H9 (cell line): ENCODE measurements at regions not wholly inside any gene's neighbourhood (a gene's known extent, or its start where the extent isn't known, plus 50 kb on each side); places are given as distances from the start of the nearest gene placed in this dataset.

Experiments
- DNase-seq: peaks from one replicate; pipeline ENCODE4 v3.0.0-alpha.2; 2017
- H2AFZ ChIP-seq: one replicate; pipeline ENCODE4 v1.6.1; 2013; ENCODE audit warnings: mild to moderate bottlenecking, low read length, control low read depth, moderate library complexity
- H2AK5ac ChIP-seq: 2 replicates; pipeline ENCODE4 v1.6.1; 2013; ENCODE audit warnings: low read length, control low read depth, mixed read lengths; ENCODE audit not compliant: insufficient read length
- H2BK120ac ChIP-seq: one replicate; pipeline ENCODE4 v1.6.1; 2013; ENCODE audit warnings: low read depth, mild to moderate bottlenecking, low read length, control low read depth, inconsistent platforms; ENCODE audit not compliant: poor library complexity, severe bottlenecking
- H2BK12ac ChIP-seq: 2 replicates; pipeline ENCODE4 v1.6.1; 2013; ENCODE audit warnings: low read length, control low read depth, mixed read lengths, low read depth; ENCODE audit not compliant: insufficient read length
- H2BK15ac ChIP-seq: 2 replicates; pipeline ENCODE4 v1.6.1; 2013; ENCODE audit warnings: low read depth, low read length, control low read depth
- H2BK20ac ChIP-seq: one replicate; pipeline ENCODE4 v1.6.1; 2013; ENCODE audit warnings: low read depth, mild to moderate bottlenecking, low read length, control low read depth, inconsistent platforms; ENCODE audit not compliant: poor library complexity, severe bottlenecking
- H2BK5ac ChIP-seq: 2 replicates; pipeline ENCODE4 v1.6.1; 2013; ENCODE audit warnings: low read length, control low read depth, mixed read lengths; ENCODE audit not compliant: insufficient read length
- H3K14ac ChIP-seq: 2 replicates; pipeline ENCODE4 v1.6.1; 2013; ENCODE audit warnings: low read length, control low read depth; ENCODE audit not compliant: insufficient read depth
- H3K18ac ChIP-seq: 2 replicates; pipeline ENCODE4 v1.6.1; 2013; ENCODE audit warnings: low read depth, mild to moderate bottlenecking, mixed read lengths, low read length, control low read depth; ENCODE audit not compliant: insufficient read length
- H3K23ac ChIP-seq: 2 replicates; pipeline ENCODE4 v1.6.1; 2013; ENCODE audit warnings: low read length, control low read depth, mixed read lengths, low read depth; ENCODE audit not compliant: insufficient read length
- H3K23me2 ChIP-seq: 2 replicates; pipeline ENCODE4 v1.6.1; 2013; ENCODE audit warnings: low read depth, mild to moderate bottlenecking, mixed read lengths, low read length, control low read depth; ENCODE audit not compliant: insufficient read length, poor library complexity, severe bottlenecking
- H3K27ac ChIP-seq: 2 replicates; pipeline ENCODE4 v1.5.1; 2013; ENCODE audit warnings: low read length, control low read depth, mixed read lengths, low read depth; ENCODE audit not compliant: insufficient read length
- H3K27me3 ChIP-seq: 2 replicates; pipeline ENCODE4 v1.6.1; 2013; ENCODE audit warnings: low read length, control low read depth, inconsistent platforms; ENCODE audit not compliant: insufficient read depth
- H3K4ac ChIP-seq: 2 replicates; pipeline ENCODE4 v1.6.1; 2013; ENCODE audit warnings: low read depth, mild to moderate bottlenecking, control low read depth, inconsistent platforms, low read length, moderate library complexity
- H3K4me1 ChIP-seq: 2 replicates; pipeline ENCODE4 v1.6.1; 2013; ENCODE audit warnings: low read length, control low read depth, inconsistent platforms; ENCODE audit not compliant: insufficient read depth
- H3K4me2 ChIP-seq: 2 replicates; pipeline ENCODE4 v1.6.1; 2013; ENCODE audit warnings: low read length, control low read depth, mixed read lengths; ENCODE audit not compliant: insufficient read length, insufficient read depth
- H3K56ac ChIP-seq: 2 replicates; pipeline ENCODE4 v1.6.1; 2013; ENCODE audit warnings: low read depth, mild to moderate bottlenecking, mixed read lengths, low read length, control low read depth; ENCODE audit not compliant: insufficient read length
- H3K79me1 ChIP-seq: 2 replicates; pipeline ENCODE4 v1.6.1; 2013; ENCODE audit warnings: low read depth, mild to moderate bottlenecking, moderate library complexity, low read length, control low read depth, inconsistent platforms; ENCODE audit not compliant: insufficient read depth, poor library complexity, severe bottlenecking
- H3K79me2 ChIP-seq: 2 replicates; pipeline ENCODE4 v1.6.1; 2013; ENCODE audit warnings: low read length, control low read depth, inconsistent platforms; ENCODE audit not compliant: insufficient read depth
- H3K9ac ChIP-seq: 2 replicates; pipeline ENCODE4 v1.6.1; 2013; ENCODE audit warnings: low read length, control low read depth, mixed read lengths; ENCODE audit not compliant: insufficient read length; ENCODE audit errors: extremely low read depth
- H3K9me3 ChIP-seq: one replicate; pipeline ENCODE4 v1.6.1; 2013; ENCODE audit warnings: low read depth, low read length, inconsistent platforms; ENCODE audit not compliant: control insufficient read depth
- H3T11ph ChIP-seq: one replicate; pipeline ENCODE4 v1.6.1; 2013; ENCODE audit warnings: mild to moderate bottlenecking, low read length, control low read depth, inconsistent platforms
- H4K20me1 ChIP-seq: one replicate; pipeline ENCODE4 v1.6.1; 2013; ENCODE audit not compliant: control insufficient read depth, insufficient read length, insufficient read depth
- H4K5ac ChIP-seq: 2 replicates; pipeline ENCODE4 v1.6.1; 2013; ENCODE audit warnings: low read depth, mild to moderate bottlenecking, mixed read lengths, low read length, control low read depth; ENCODE audit not compliant: insufficient read length
- H4K8ac ChIP-seq: replicated peaks from 2 replicates; pipeline ENCODE4 v1.6.1; 2013; ENCODE audit warnings: low read length, control low read depth, mixed read lengths, low read depth; ENCODE audit not compliant: insufficient read length
- H4K91ac ChIP-seq: 2 replicates; pipeline ENCODE4 v1.6.1; 2013; ENCODE audit warnings: low read depth, mild to moderate bottlenecking, moderate library complexity, mixed read lengths, low read length, control low read depth; ENCODE audit not compliant: insufficient read length
- H3K27ac Mint-ChIP-seq, 3 experiments: 2 replicates in 2 of 3; 3 replicates in 1 of 3; pipeline ENCODE4 v1.8.0; 2020 to 2021; ENCODE audit warnings: mixed read lengths in 3 of 3, mild to moderate bottlenecking in 1 of 3, moderate library complexity in 1 of 3
- H3K27me3 Mint-ChIP-seq: 2 replicates; pipeline ENCODE4 v1.8.0; 2021; ENCODE audit warnings: low read depth, mild to moderate bottlenecking, moderate library complexity, mixed read lengths
- H3K36me3 Mint-ChIP-seq, 3 experiments: 2 replicates in 2 of 3; 3 replicates in 1 of 3; pipeline ENCODE4 v1.8.0; 2020 to 2021; ENCODE audit warnings: low read depth in 3 of 3, mixed read lengths in 3 of 3; ENCODE audit not compliant: insufficient read depth in 1 of 3
- H3K4me1 Mint-ChIP-seq, 2 experiments: 2 replicates each; pipeline ENCODE4 v1.8.0; 2020; ENCODE audit warnings: mixed read lengths in 2 of 2
- H3K4me3 Mint-ChIP-seq, 2 experiments: 2 replicates in 1 of 2; 3 replicates in 1 of 2; pipeline ENCODE4 v1.8.0; 2020 to 2021; ENCODE audit warnings: mild to moderate bottlenecking in 2 of 2, mixed read lengths in 2 of 2, moderate library complexity in 1 of 2
- H3K9me3 Mint-ChIP-seq, 2 experiments: 2 replicates in 1 of 2; 3 replicates in 1 of 2; pipeline ENCODE4 v1.8.0; 2020; ENCODE audit warnings: mild to moderate bottlenecking in 2 of 2, mixed read lengths in 2 of 2, moderate library complexity in 1 of 2
- WGBS: extraction: QIAGEN DNeasy Blood & Tissue Kit; methylation state at CpG from one replicate; pipeline ENCODE4 v1.1.7; 2013; ENCODE audit warnings: missing lambda C conversion rate, low lambda C conversion rate, mixed read lengths; ENCODE audit not compliant: insufficient read length; ENCODE audit errors: extremely low coverage; 5-methylcytosine and 5-hydroxymethylcytosine counted together
- TF ChIP-seq, protein P1 (sequence below): fragments of 200-600 bp; sonication (generic); conservative IDR thresholded peaks from 3 replicates; pipeline ENCODE4 v1.8.0; 2021; ENCODE audit warnings: antibody characterized with exemption, mild to moderate bottlenecking

DNA sequence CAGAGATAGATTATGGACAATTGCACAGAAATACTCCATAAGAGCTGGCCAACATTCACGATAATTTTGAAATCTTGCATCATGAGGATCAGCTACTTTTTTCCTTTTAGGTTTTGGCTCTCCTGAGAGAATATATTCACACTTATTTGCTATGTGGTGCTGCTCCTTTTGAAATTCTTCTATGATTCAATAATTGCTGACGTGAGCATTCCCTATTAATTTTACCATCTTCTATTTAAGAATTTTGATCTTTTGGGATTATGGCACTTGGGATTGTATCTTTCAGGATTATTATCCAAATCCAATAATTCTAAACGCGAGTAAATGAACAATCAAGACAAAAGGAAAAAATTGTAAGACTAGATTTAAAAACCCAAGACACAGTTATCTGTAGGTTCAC, 358.8 kb downstream of the ELAVL2 start:
- Histone ChIP-seq H3K27ac (no peak overlapping the region), H3K56ac (no peak overlapping the region), H3K4me2 (no peak overlapping the region), H3K23me2 (no peaks in the 10 kb centered on the region), H2BK20ac (no peak overlapping the region), H3K18ac (no peak overlapping the region), H4K91ac (no peak overlapping the region), H3T11ph (no peak overlapping the region), H2BK120ac (no peak overlapping the region), H2BK5ac (no peak overlapping the region), H2AFZ (no peak overlapping the region), H3K79me1 (no peaks in the 10 kb centered on the region), H3K79me2 (no peaks in the 10 kb centered on the region), H3K9me3 (no peaks in the 10 kb centered on the region), H2AK5ac (no peak overlapping the region), H3K23ac (no peak overlapping the region), H2BK15ac (no peak overlapping the region), H3K4ac (no peak overlapping the region), H3K27me3 (no peaks in the 10 kb centered on the region), H4K5ac (no peak overlapping the region), H3K9ac (no peak overlapping the region), H3K14ac (no peak overlapping the region), H4K20me1 (no peaks in the 10 kb centered on the region), H2BK12ac (no peak overlapping the region), H4K8ac (no peak overlapping the region), H3K4me1 (no peaks in the 10 kb centered on the region)
- no peaks in the 10 kb centered on the region for H3K9me3 Mint-ChIP-seq
- TF ChIP-seq, protein P1, sequence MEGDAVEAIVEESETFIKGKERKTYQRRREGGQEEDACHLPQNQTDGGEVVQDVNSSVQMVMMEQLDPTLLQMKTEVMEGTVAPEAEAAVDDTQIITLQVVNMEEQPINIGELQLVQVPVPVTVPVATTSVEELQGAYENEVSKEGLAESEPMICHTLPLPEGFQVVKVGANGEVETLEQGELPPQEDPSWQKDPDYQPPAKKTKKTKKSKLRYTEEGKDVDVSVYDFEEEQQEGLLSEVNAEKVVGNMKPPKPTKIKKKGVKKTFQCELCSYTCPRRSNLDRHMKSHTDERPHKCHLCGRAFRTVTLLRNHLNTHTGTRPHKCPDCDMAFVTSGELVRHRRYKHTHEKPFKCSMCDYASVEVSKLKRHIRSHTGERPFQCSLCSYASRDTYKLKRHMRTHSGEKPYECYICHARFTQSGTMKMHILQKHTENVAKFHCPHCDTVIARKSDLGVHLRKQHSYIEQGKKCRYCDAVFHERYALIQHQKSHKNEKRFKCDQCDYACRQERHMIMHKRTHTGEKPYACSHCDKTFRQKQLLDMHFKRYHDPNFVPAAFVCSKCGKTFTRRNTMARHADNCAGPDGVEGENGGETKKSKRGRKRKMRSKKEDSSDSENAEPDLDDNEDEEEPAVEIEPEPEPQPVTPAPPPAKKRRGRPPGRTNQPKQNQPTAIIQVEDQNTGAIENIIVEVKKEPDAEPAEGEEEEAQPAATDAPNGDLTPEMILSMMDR, result no peak
- no peak for DNase-seq
- no peaks in the 10 kb centered on the region for H3K36me3 Mint-ChIP-seq
- no peaks in the 10 kb centered on the region for H3K4me1 Mint-ChIP-seq
- H3K27ac Mint-ChIP-seq, result no peak overlapping the region
- WGBS, result no CpG with 5 or more reads among the region's 4 CpGs
- H3K27me3 Mint-ChIP-seq, result no peaks in the 10 kb centered on the region
- no peak overlapping the region for H3K4me3 Mint-ChIP-seq
